Psoas muscle (tissue), 7 donors: ENCODE measurements at regions not wholly inside any gene's neighbourhood (a gene's known extent, or its start where the extent isn't known, plus 50 kb on each side); places are given as distances from the start of the nearest gene placed in this dataset.

Experiments
- ATAC-seq, 4 donors: fragments of 200-7000 bp; cut with Tn5 transposase; one replicate each; pipeline ENCODE4 v1.9.1; 2020; ENCODE audit warnings: moderate library complexity in 3 of 4, mild to moderate bottlenecking in 2 of 4
- DNase-seq, 2 donors: peaks; one replicate each; pipeline ENCODE4 v3.0.0-alpha.2; 2020
- H3K27ac ChIP-seq: fragments of 200-600 bp; one replicate; pipeline ENCODE4 v1.8.0; 2022
- H3K27me3 ChIP-seq, 3 donors: fragments of 200-600 bp in 1 of 3; one replicate each; pipeline versions ENCODE4 v1.6.1 to v1.8.0; 2013 to 2022; ENCODE audit warnings: low read length in 2 of 3, mild to moderate bottlenecking in 2 of 3, moderate library complexity in 1 of 3; ENCODE audit not compliant: insufficient read depth in 3 of 3
- H3K36me3 ChIP-seq, 2 donors: fragments of 200-600 bp in 1 of 2; one replicate each; pipeline versions ENCODE4 v1.6.1 to v1.8.0; 2013 to 2022; ENCODE audit warnings: low read depth in 1 of 2, mild to moderate bottlenecking in 1 of 2, moderate library complexity in 1 of 2; ENCODE audit not compliant: insufficient read depth in 1 of 2
- H3K4me1 ChIP-seq: fragments of 200-600 bp; one replicate; pipeline ENCODE4 v1.8.0; 2022
- H3K4me3 ChIP-seq: fragments of 200-600 bp; one replicate; pipeline ENCODE4 v1.8.0; 2022; ENCODE audit warnings: mild to moderate bottlenecking
- H3K9me3 ChIP-seq: fragments of 200-600 bp; one replicate; pipeline ENCODE4 v1.8.0; 2022
- CTCF ChIP-seq: fragments of 200-600 bp; IDR thresholded peaks from one replicate; pipeline ENCODE4 v1.8.0; 2022; ENCODE audit warnings: antibody characterized with exemption
- WGBS, 3 donors: extraction: QIAGEN DNeasy Blood & Tissue Kit; methylation state at CpG; one replicate each; pipeline versions ENCODE4 v1.1.6 to v1.1.7; 2013; 5-methylcytosine and 5-hydroxymethylcytosine counted together
- intact Hi-C, 2 donors: fragments of 100-400 bp; cut with DNase I; formaldehyde crosslinking; loops; one replicate each; pipeline versions ENCODE4 v1.11.0 to v1.14.2; 2022
- donor health status: healthy with polysubstance abuse.
- donor health status: DM: no; HTN: no; CAD: no; lungs with moderate emphysema.
- donor health status: Bipolar disorder and iron deficiency.
- donor health status: healthy.
- donor health status: DM: yes; HTN: yes; CAD: no.
- donor health status: DM: no; HTN: no; CAD: no.
- donor health status: DM: yes; HTN: yes; CAD: no.

- Histone ChIP-seq H3K4me3 (no peak overlapping the region), H3K9me3 (no peaks in the 10 kb centered on the region), H3K27me3 (no peaks in the 10 kb centered on the region), H3K36me3 (no peaks in the 10 kb centered on the region), H3K27ac (no peak overlapping the region), H3K4me1 (no peaks in the 10 kb centered on the region)
- TF ChIP-seq CTCF = no peak
- intact Hi-C loops = no loop called here
- DNase-seq = no peak
- ATAC-seq = no peak
These were observed 1224.8 kb downstream of the SUCLG1 start for GRCh38 chr2:83234246-83234645.

GRCh38 chr2:83233781-83234180 is 1225.3 kb downstream of the SUCLG1 start:
- DNase-seq (no peak), ATAC-seq (no peak)
- no peak for TF ChIP-seq CTCF
- intact Hi-C loops = no loop called here
- WGBS, 3 donors = 19 to 37% (median 24%) methylated on average over 2 of the region's 2 CpGs
- no peaks in the 10 kb centered on the region for H3K4me1 ChIP-seq
- H3K9me3 ChIP-seq = no peaks in the 10 kb centered on the region
- H3K36me3 ChIP-seq = no peaks in the 10 kb centered on the region
- H3K27me3 ChIP-seq = no peaks in the 10 kb centered on the region
- no peak overlapping the region for H3K4me3 ChIP-seq
- no peak overlapping the region for H3K27ac ChIP-seq

GRCh38 chr2:83233326-83233725 is 1225.8 kb downstream of the SUCLG1 start:
- intact Hi-C loops = no loop called here
- no peak for ATAC-seq
- no peak overlapping the region for H3K27ac ChIP-seq
- no peaks in the 10 kb centered on the region for H3K36me3 ChIP-seq
- DNase-seq = no peak
- no peaks in the 10 kb centered on the region for H3K9me3 ChIP-seq
- TF ChIP-seq CTCF = no peak
- no peak overlapping the region for H3K4me3 ChIP-seq
- H3K27me3 ChIP-seq = no peaks in the 10 kb centered on the region
- no peaks in the 10 kb centered on the region for H3K4me1 ChIP-seq

GRCh38 chr2:83229443-83229842 is 1229.6 kb downstream of the SUCLG1 start:
- Histone ChIP-seq H3K27ac (no peak overlapping the region), H3K4me1 (no peaks in the 10 kb centered on the region), H3K36me3 (no peaks in the 10 kb centered on the region), H3K27me3 (no peaks in the 10 kb centered on the region), H3K9me3 (no peaks in the 10 kb centered on the region), H3K4me3 (no peak overlapping the region)
- intact Hi-C loops = no loop called here
- ATAC-seq (no peak), DNase-seq (no peak)
- 80 to 88% (median 88%) methylated on average over 2 of the region's 2 CpGs for WGBS, 3 donors
- TF ChIP-seq CTCF = no peak

GRCh38 chr2:83224591-83225200 is 1234.4 kb downstream of the SUCLG1 start:
- TF ChIP-seq CTCF = no peak
- Histone ChIP-seq H3K27me3 (no peaks in the 10 kb centered on the region), H3K9me3 (no peaks in the 10 kb centered on the region), H3K27ac (no peak overlapping the region), H3K36me3 (no peaks in the 10 kb centered on the region), H3K4me3 (no peak overlapping the region), H3K4me1 (no peaks in the 10 kb centered on the region)
- no peak for ATAC-seq
- DNase-seq = no peak
- intact Hi-C loops = no loop called here
- WGBS, 3 donors = 21 to 39% (median 31%) methylated on average over 5 of the region's 5 CpGs
